Testis (tissue), 2 donors: ENCODE measurements at regions not wholly inside any gene's neighbourhood (a gene's known extent, or its start where the extent isn't known, plus 50 kb on each side); places are given as distances from the start of the nearest gene placed in this dataset.

Source experiments
- CTCF ChIP-seq, 3 experiments: fragments of 450-650 bp in 2 of 3; fragments of 200-600 bp in 1 of 3; sonication (generic) in 1 of 3; IDR thresholded peaks; one replicate each; pipeline ENCODE4 v1.5.1; 2016 to 2019; ENCODE audit warnings: antibody characterized with exemption in 3 of 3, mild to moderate bottlenecking in 2 of 3, moderate library complexity in 1 of 3
- POLR2A ChIP-seq: fragments of 450-650 bp; IDR thresholded peaks from one replicate; pipeline ENCODE4 v1.6.1; 2017; ENCODE audit warnings: antibody characterized with exemption, mild to moderate bottlenecking, moderate library complexity

DNA sequence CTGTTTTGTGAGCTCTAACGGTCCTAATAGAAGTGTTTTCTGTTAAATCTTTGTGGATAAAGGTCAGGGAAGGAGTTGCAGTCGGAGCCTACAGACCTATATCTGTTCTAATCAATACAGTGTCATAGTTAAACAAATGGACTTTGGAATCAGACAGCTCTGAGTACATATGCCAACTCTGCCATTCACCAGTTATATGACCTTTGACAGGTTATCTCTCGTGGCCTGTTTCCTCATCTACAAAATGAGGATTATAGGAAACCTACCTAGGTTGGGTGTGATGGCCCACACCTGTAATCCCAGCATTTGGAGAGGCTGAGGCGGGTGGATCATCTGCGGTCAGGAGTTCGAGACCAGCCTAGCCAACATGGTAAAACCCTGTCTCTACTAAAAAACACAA is 89.7 kb downstream of the MID1IP1 start:
- TF ChIP-seq CTCF (IDR thresholded peaks at IDR 0.05) (no peak), POLR2A (no peak)
